Endothelial cell of umbilical vein (primary cell): ENCODE measurements at regions not wholly inside any gene's neighbourhood (a gene's known extent, or its start where the extent isn't known, plus 50 kb on each side); places are given as distances from the start of the nearest gene placed in this dataset.

ENCODE experiments used
- BruUV-seq: library from RNA; stranded (reverse); fragments of 400-500 nt; replicated peaks from 2 replicates; lab custom pipeline; 2021; lab: Mats Ljungman, UMichigan
- CTCF ChIA-PET: fragments of 300-600, 350-600 bp; sonication (Branson Sonifier 250); formaldehyde crosslinking; loops from one replicate; lab custom pipeline; 2021; ENCODE audit warnings: antibody characterized with exemption, inconsistent platforms; lab: Charles Lee
- POLR2A ChIA-PET: fragments of 300-600, 350-600 bp; sonication (Branson Sonifier 250); formaldehyde crosslinking; loops from one replicate; lab custom pipeline; 2021; ENCODE audit warnings: antibody characterized with exemption, inconsistent platforms; lab: Charles Lee
- DNase-seq: peaks from one replicate; pipeline ENCODE4 v3.0.0-alpha.2; 2011; ENCODE audit warnings: low read depth, low spot score
- FAIRE-seq: peaks from 2 replicates; lab custom pipeline; 2011; peaks lifted over from hg19 to GRCh38; lab: Jason Lieb, UNC
- H2AFZ ChIP-seq: 2 replicates; pipeline ENCODE4 v1.6.0; 2012; ENCODE audit warnings: low read depth, low read length, control low read depth, inconsistent platforms
- H3K27ac ChIP-seq: 2 replicates; pipeline ENCODE4 v1.5.1; 2011; ENCODE audit warnings: low read depth, mild to moderate bottlenecking, control low read depth, low read length, moderate library complexity; ENCODE audit not compliant: insufficient read depth
- H3K27me3 ChIP-seq, 2 experiments: 2 replicates each; pipeline versions ENCODE4 v1.6.0 to v1.6.1; 2011; ENCODE audit warnings: low read length in 2 of 2, mixed read lengths in 1 of 2; ENCODE audit not compliant: control insufficient read depth in 2 of 2, insufficient read depth in 2 of 2
- H3K36me3 ChIP-seq, 2 experiments: 2 replicates in 1 of 2; 3 replicates in 1 of 2; pipeline ENCODE4 v1.5.1; 2011; ENCODE audit warnings: low read length in 2 of 2, mild to moderate bottlenecking in 1 of 2, moderate library complexity in 1 of 2; ENCODE audit not compliant: control insufficient read depth in 2 of 2, insufficient read depth in 2 of 2; ENCODE audit errors: extremely low read depth in 1 of 2
- H3K4me1 ChIP-seq: 3 replicates; pipeline ENCODE4 v1.5.1; 2011; ENCODE audit warnings: mild to moderate bottlenecking, low read length; ENCODE audit not compliant: control insufficient read depth, insufficient read depth; ENCODE audit errors: extremely low read depth
- H3K4me2 ChIP-seq: 2 replicates; pipeline ENCODE4 v1.6.1; 2011; ENCODE audit warnings: low read length, control low read depth, mixed read lengths; ENCODE audit not compliant: insufficient read depth
- H3K4me3 ChIP-seq, 3 experiments: fragments of 200-600 bp in 1 of 3; sonication (generic), shearing (Covaris generic) in 1 of 3; replicated peaks in 1 of 3; 2 replicates each; pipeline ENCODE4 v1.5.1; 2011 to 2016; ENCODE audit warnings: control low read depth in 3 of 3, low read length in 3 of 3, mild to moderate bottlenecking in 2 of 3, inconsistent platforms in 1 of 3, low read depth in 1 of 3, moderate library complexity in 1 of 3; ENCODE audit not compliant: insufficient read depth in 1 of 3
- H3K79me2 ChIP-seq: 2 replicates; pipeline ENCODE4 v1.6.0; 2012; ENCODE audit warnings: low read length, inconsistent platforms; ENCODE audit not compliant: control insufficient read depth, insufficient read depth
- H3K9ac ChIP-seq: replicated peaks from 2 replicates; pipeline ENCODE3; 2011; ENCODE audit warnings: low read length, control low read depth; ENCODE audit not compliant: insufficient read depth; ENCODE audit errors: extremely low read depth
- H3K9me1 ChIP-seq: replicated peaks from 3 replicates; pipeline ENCODE4 v1.6.0; 2011; ENCODE audit warnings: mild to moderate bottlenecking, low read length; ENCODE audit not compliant: control insufficient read depth, insufficient read depth; ENCODE audit errors: extremely low read depth
- H3K9me3 ChIP-seq: replicated peaks from 2 replicates; pipeline ENCODE4 v1.5.1; 2012; ENCODE audit warnings: low read length, inconsistent platforms; ENCODE audit not compliant: control insufficient read depth, insufficient read depth
- H4K20me1 ChIP-seq: replicated peaks from 2 replicates; pipeline ENCODE3; 2011; ENCODE audit warnings: mild to moderate bottlenecking, low read length; ENCODE audit not compliant: control insufficient read depth, insufficient read depth; ENCODE audit errors: extremely low read depth
- CTCF ChIP-seq, 2 donors: IDR thresholded peaks; 1 replicate in 1 of 2; 2 replicates in 1 of 2; pipeline ENCODE4 v1.5.1; 2011; ENCODE audit warnings: low read length in 2 of 2, mild to moderate bottlenecking in 2 of 2, moderate library complexity in 2 of 2, control low read depth in 1 of 2, inconsistent platforms in 1 of 2, low read depth in 1 of 2; ENCODE audit not compliant: insufficient read depth in 1 of 2; ENCODE audit errors: extremely low read depth in 1 of 2
- EZH2 ChIP-seq: IDR thresholded peaks from 2 replicates; pipeline ENCODE4 v1.6.1; 2012; ENCODE audit warnings: borderline replicate concordance, low read depth, mild to moderate bottlenecking, moderate library complexity, low read length, inconsistent platforms; ENCODE audit not compliant: severe bottlenecking
- FOS ChIP-seq: IDR thresholded peaks from 2 replicates; pipeline ENCODE4 v1.6.1; 2011; ENCODE audit warnings: mild to moderate bottlenecking, low read length, moderate library complexity, borderline replicate concordance; ENCODE audit not compliant: insufficient read depth
- GATA2 ChIP-seq: IDR thresholded peaks from 2 replicates; pipeline ENCODE4 v1.7.0; 2011; ENCODE audit warnings: low read depth, mild to moderate bottlenecking, moderate library complexity, mixed read lengths, low read length; ENCODE audit not compliant: insufficient read length, insufficient read depth
- JUN ChIP-seq: IDR thresholded peaks from 2 replicates; pipeline ENCODE4 v1.6.1; 2011; ENCODE audit warnings: borderline replicate concordance, low read depth; ENCODE audit not compliant: insufficient read length, insufficient read depth
- MAX ChIP-seq: IDR thresholded peaks from 2 replicates; pipeline ENCODE4 v1.6.1; 2011; ENCODE audit not compliant: insufficient read depth, insufficient read length
- MYC ChIP-seq: IDR thresholded peaks from one replicate; pipeline ENCODE4 v1.6.1; 2011; ENCODE audit warnings: mild to moderate bottlenecking, low read depth, low read length
- POLR2A ChIP-seq: IDR thresholded peaks from 2 replicates; pipeline ENCODE4 v1.6.1; 2012; ENCODE audit warnings: low read depth, mild to moderate bottlenecking, control low read depth, low read length
- POLR2AphosphoS5 ChIP-seq: IDR thresholded peaks from 2 replicates; pipeline ENCODE4 v1.6.1; 2012; ENCODE audit warnings: low read depth, mild to moderate bottlenecking, control low read depth, low read length, moderate library complexity; ENCODE audit not compliant: insufficient read depth
- dilution Hi-C: fragments of 300-500 bp; cut with MboI; formaldehyde crosslinking; loops from one replicate; pipeline ENCODE4 v1.15.0; 2019; ENCODE audit warnings: low sequenced_read_pairs; ENCODE audit not compliant: extremely low pct_ligation_motif_present
- intact Hi-C: fragments of 100-400 bp; cut with micrococcal nuclease; formaldehyde crosslinking; loops from one replicate; pipeline ENCODE4 v1.10.0; 2022

- POLR2A ChIA-PET = no interaction called here
- Histone ChIP-seq H3K4me2 (no peak overlapping the region), H3K4me1 (no peaks in the 10 kb centered on the region), H3K9me1 (no peaks in the 10 kb centered on the region), H4K20me1 (no peaks in the 10 kb centered on the region), H3K27me3 (peaks cover 3% of the 10 kb centered on the region in 2 experiments), H3K4me3 (no peak overlapping the region), H3K79me2 (no peaks in the 10 kb centered on the region), H3K36me3 (no peaks in the 10 kb centered on the region), H3K9ac (no peak overlapping the region), H3K9me3 (peaks cover 3% of the 10 kb centered on the region), H3K27ac (no peak overlapping the region), H2AFZ (no peak overlapping the region)
- dilution Hi-C loops = no loop called here
- CTCF ChIA-PET = no interaction called here
- BruUV-seq = no TSS peak
- no peak for TF ChIP-seq GATA2
- TF ChIP-seq JUN = no peak
- no peak for TF ChIP-seq CTCF (IDR thresholded peaks at IDR 0.05; ENCODE audit: extremely low read depth in 1 of 2, insufficient read depth in 1 of 2, low read depth in 1 of 2, low read length in 2 of 2)
- TF ChIP-seq FOS = no peak
- no peak for TF ChIP-seq MAX
- TF ChIP-seq EZH2 = no peak
- no peak for TF ChIP-seq POLR2A
- no peak for TF ChIP-seq POLR2AphosphoS5
- TF ChIP-seq MYC = no peak
- FAIRE-seq = no peak
- intact Hi-C loops = no loop called here
- no peak for DNase-seq
Observed at GRCh38 chr4:38255572-38255971, 295.4 kb downstream of the PTTG2 start.
